Fibroblast of lung (primary cell): ENCODE measurements at regions not wholly inside any gene's neighbourhood (a gene's known extent, or its start where the extent isn't known, plus 50 kb on each side); places are given as distances from the start of the nearest gene placed in this dataset.

Experiments
- DNase-seq, 2 donors: peaks; one replicate each; pipeline versions ENCODE4 v3.0.0 to v3.0.0-alpha.2; 2010; ENCODE audit warnings: low read depth in 2 of 2
- H2AFZ ChIP-seq: 2 replicates; pipeline ENCODE4 v1.5.1; 2012; ENCODE audit warnings: low read length, control low read depth, inconsistent platforms
- H3K27ac ChIP-seq: 2 replicates; pipeline ENCODE4 v1.5.1; 2011; ENCODE audit warnings: low read length, control low read depth; ENCODE audit not compliant: insufficient read depth
- H3K27me3 ChIP-seq: 2 replicates; pipeline ENCODE4 v1.5.1; 2011; ENCODE audit warnings: mild to moderate bottlenecking, low read length; ENCODE audit not compliant: control insufficient read depth, insufficient read depth
- H3K36me3 ChIP-seq: 2 replicates; pipeline ENCODE4 v1.5.1; 2011; ENCODE audit warnings: low read length; ENCODE audit not compliant: control insufficient read depth, insufficient read depth
- H3K4me1 ChIP-seq: 2 replicates; pipeline ENCODE4 v1.5.1; 2011; ENCODE audit warnings: low read length; ENCODE audit not compliant: control insufficient read depth, insufficient read depth; ENCODE audit errors: extremely low read depth
- H3K4me2 ChIP-seq: 2 replicates; pipeline ENCODE4 v1.5.1; 2011; ENCODE audit warnings: low read length, control low read depth; ENCODE audit not compliant: insufficient read depth; ENCODE audit errors: extremely low read depth
- H3K4me3 ChIP-seq, 4 experiments: fragments of 200-600 bp in 1 of 4; sonication (generic) in 1 of 4; replicated peaks in 1 of 4; 2 replicates each; pipeline ENCODE4 v1.5.1; 2011 to 2016; ENCODE audit warnings: low read length in 4 of 4, low read depth in 3 of 4, mild to moderate bottlenecking in 3 of 4, control low read depth in 2 of 4, inconsistent platforms in 1 of 4, mixed read lengths in 1 of 4; ENCODE audit not compliant: insufficient read depth in 1 of 4; ENCODE audit errors: control extremely low read depth in 1 of 4
- H3K79me2 ChIP-seq: 2 replicates; pipeline ENCODE4 v1.5.1; 2012; ENCODE audit warnings: mild to moderate bottlenecking, low read length, inconsistent platforms; ENCODE audit not compliant: control insufficient read depth, insufficient read depth
- H3K9ac ChIP-seq: 2 replicates; pipeline ENCODE4 v1.5.1; 2011; ENCODE audit warnings: mild to moderate bottlenecking, low read length, control low read depth; ENCODE audit not compliant: insufficient read depth
- H3K9me3 ChIP-seq: 2 replicates; pipeline ENCODE4 v1.5.1; 2012; ENCODE audit warnings: low read depth, low read length; ENCODE audit not compliant: control insufficient read depth, insufficient read depth
- H4K20me1 ChIP-seq: 2 replicates; pipeline ENCODE4 v1.5.1; 2011; ENCODE audit warnings: low read length; ENCODE audit not compliant: control insufficient read depth, insufficient read depth; ENCODE audit errors: extremely low read depth
- EZH2 ChIP-seq: IDR thresholded peaks from 2 replicates; pipeline ENCODE4 v1.5.1; 2012; ENCODE audit warnings: low read length, control low read depth, mild to moderate bottlenecking; ENCODE audit errors: missing control alignments
- TF ChIP-seq, protein P1 (sequence below), 2 donors: IDR thresholded peaks in 1 of 2; conservative IDR thresholded peaks in 1 of 2; 1 replicate in 1 of 2; 2 replicates in 1 of 2; pipeline ENCODE4 v1.5.1; 2011 to 2012; ENCODE audit warnings: low read length in 2 of 2, control low read depth in 1 of 2, inconsistent platforms in 1 of 2, low read depth in 1 of 2, mild to moderate bottlenecking in 1 of 2

DNA sequence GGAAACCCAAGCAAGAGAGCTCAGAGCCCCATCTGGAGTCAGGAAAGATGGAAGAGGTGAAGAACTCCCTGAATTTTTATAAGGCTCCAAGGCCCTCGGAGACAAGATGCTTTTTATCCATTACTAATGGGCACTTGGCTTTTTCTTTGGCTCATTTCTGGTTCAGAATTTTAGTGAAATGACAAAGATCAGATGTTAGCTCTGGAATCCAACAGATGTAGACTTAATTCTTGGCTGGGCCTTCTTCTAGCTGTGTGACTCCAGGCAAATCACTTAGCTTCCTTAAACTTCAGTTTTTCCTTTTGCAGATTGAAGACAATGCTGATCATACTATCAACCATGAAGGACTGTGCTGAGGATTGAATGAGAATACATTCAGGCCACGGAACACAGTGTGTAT is 85.2 kb downstream of the HRH4 start:
- Histone ChIP-seq H3K4me3 (no peak overlapping the region), H4K20me1 (no peaks in the 10 kb centered on the region), H2AFZ (no peak overlapping the region), H3K36me3 (no peaks in the 10 kb centered on the region), H3K4me1 (no peaks in the 10 kb centered on the region), H3K9ac (no peak overlapping the region), H3K9me3 (no peaks in the 10 kb centered on the region), H3K27me3 (no peaks in the 10 kb centered on the region), H3K79me2 (no peaks in the 10 kb centered on the region), H3K27ac (no peak overlapping the region), H3K4me2 (no peak overlapping the region)
- DNase-seq, result no peak
- TF ChIP-seq EZH2, result no peak
- TF ChIP-seq, protein P1, sequence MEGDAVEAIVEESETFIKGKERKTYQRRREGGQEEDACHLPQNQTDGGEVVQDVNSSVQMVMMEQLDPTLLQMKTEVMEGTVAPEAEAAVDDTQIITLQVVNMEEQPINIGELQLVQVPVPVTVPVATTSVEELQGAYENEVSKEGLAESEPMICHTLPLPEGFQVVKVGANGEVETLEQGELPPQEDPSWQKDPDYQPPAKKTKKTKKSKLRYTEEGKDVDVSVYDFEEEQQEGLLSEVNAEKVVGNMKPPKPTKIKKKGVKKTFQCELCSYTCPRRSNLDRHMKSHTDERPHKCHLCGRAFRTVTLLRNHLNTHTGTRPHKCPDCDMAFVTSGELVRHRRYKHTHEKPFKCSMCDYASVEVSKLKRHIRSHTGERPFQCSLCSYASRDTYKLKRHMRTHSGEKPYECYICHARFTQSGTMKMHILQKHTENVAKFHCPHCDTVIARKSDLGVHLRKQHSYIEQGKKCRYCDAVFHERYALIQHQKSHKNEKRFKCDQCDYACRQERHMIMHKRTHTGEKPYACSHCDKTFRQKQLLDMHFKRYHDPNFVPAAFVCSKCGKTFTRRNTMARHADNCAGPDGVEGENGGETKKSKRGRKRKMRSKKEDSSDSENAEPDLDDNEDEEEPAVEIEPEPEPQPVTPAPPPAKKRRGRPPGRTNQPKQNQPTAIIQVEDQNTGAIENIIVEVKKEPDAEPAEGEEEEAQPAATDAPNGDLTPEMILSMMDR (conservative IDR thresholded peaks at IDR 0.05 in 1 of 2, IDR thresholded peaks at IDR 0.05 in 1 of 2; ENCODE audit: low read depth in 1 of 2, low read length in 2 of 2), result no peak

DNA sequence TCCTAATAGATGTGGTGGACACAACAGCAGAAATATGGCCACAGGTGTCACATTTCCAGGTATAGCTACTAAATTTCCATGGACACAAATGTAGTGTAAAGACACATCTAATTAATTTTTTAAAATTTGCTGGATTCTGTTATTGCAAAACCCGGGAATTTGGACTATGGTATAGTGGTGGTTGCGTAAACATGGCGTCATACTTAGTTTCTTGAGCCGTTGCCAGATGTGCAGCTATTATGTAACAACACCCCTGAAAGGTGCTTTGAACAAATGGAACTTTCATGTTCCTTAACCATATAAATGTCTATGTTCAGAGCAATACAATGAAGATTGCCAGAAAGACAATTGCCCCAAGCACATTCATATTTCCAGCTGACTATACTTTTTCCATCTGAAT is 85.9 kb downstream of the HRH4 start:
- H3K4me2 ChIP-seq, result no peak overlapping the region
- H3K4me1 ChIP-seq, result no peaks in the 10 kb centered on the region
- no peaks in the 10 kb centered on the region for H3K27me3 ChIP-seq
- H2AFZ ChIP-seq, result no peak overlapping the region
- peak in 1 of 2 donors; percentile 19 for DNase-seq
- no peaks in the 10 kb centered on the region for H3K9me3 ChIP-seq
- H3K4me3 ChIP-seq, result no peak overlapping the region
- H3K9ac ChIP-seq, result no peak overlapping the region
- H3K27ac ChIP-seq, result no peak overlapping the region
- H3K79me2 ChIP-seq, result no peaks in the 10 kb centered on the region
- no peaks in the 10 kb centered on the region for H3K36me3 ChIP-seq
- H4K20me1 ChIP-seq, result no peaks in the 10 kb centered on the region
- TF ChIP-seq, protein P1 (conservative IDR thresholded peaks at IDR 0.05 in 1 of 2, IDR thresholded peaks at IDR 0.05 in 1 of 2; ENCODE audit: low read depth in 1 of 2, low read length in 2 of 2), result no peak
- no peak for TF ChIP-seq EZH2

DNA sequence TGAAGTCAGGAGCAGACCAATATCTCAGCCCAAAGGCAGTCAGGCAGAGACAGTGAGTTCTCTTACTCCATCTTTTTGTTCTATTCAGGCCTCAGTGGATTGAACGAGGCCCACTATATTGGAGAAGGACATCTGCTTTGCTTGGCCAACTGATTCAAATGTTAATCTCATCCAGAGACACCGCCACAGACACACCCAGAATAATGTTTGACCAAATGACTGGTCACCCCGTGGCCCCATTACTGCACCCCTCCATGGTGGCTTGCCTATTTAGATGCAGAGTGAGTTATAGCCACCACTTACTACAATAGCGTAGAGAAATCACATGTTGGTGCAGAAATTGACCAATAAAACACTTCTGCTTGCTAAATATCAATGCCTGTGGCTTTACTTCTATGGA is 88.1 kb downstream of the HRH4 start:
- Histone ChIP-seq H4K20me1 (no peaks in the 10 kb centered on the region), H3K9me3 (no peaks in the 10 kb centered on the region), H3K4me2 (no peak overlapping the region), H3K79me2 (no peaks in the 10 kb centered on the region), H3K9ac (no peak overlapping the region), H3K27me3 (no peaks in the 10 kb centered on the region), H3K27ac (no peak overlapping the region), H3K4me3 (no peak overlapping the region), H3K4me1 (no peaks in the 10 kb centered on the region), H3K36me3 (no peaks in the 10 kb centered on the region), H2AFZ (no peak overlapping the region)
- no peak for TF ChIP-seq EZH2
- TF ChIP-seq, protein P1 (conservative IDR thresholded peaks at IDR 0.05 in 1 of 2, IDR thresholded peaks at IDR 0.05 in 1 of 2; ENCODE audit: low read depth in 1 of 2, low read length in 2 of 2), result no peak
- no peak for DNase-seq
